ENCODE measurements at regions not wholly inside any gene's neighbourhood (a gene's known extent, or its start where the extent isn't known, plus 50 kb on each side); places are given as distances from the start of the nearest gene placed in this dataset.
A peak's percentile ranks its signal among the peaks of the same experiment; 100 is the strongest.

DNA sequence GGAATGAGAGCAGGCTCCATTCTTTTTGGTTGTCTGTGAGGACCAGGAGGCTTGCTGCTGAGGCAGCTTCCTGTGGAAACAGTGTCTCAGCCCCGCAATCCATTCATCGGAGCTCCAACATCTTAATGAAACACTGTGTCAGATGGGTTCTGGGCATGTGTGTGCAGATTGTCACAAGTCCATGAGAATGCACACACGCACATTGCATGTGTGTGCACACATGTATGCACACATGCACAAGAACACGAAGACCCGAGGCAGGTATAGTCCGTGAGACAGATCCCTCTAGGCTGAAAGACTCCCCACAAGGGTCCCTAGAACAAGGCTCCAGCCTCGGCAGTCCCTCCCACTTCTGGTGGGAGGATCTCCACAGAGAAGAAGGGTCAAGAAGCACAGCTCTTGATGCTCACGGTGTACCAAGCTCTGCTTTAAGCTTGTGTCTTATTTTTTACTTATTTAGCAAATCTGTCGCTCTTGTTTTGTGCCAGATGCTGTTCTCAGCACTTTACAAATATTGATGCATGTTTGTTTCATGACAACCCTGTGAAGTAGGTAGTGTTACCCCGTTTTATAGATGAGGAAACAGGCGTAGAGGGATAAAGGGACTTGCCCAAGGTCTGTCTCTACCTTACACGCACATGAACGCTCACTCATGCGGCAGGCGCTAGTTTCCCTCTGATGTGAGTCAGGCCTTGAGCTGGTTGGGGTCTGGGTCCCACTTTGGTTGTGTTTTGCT is 213.1 kb downstream of the SEC14L1 start:
- H2AFZ ChIP-seq (ENCODE audit: low read length): no peak overlapping the region
- POLR2A ChIA-PET (ENCODE audit: unreplicated experiment): no interaction called here
- no peaks in the 10 kb centered on the region for H3K27me3 ChIP-seq (ENCODE audit: low read length)
- TF ChIP-seq EZH2 (IDR thresholded peaks at IDR 0.05; ENCODE audit: low read length, unreplicated experiment) (no peak), EZH2phosphoT487 (IDR thresholded peaks at IDR 0.05; ENCODE audit: borderline replicate concordance, low read length) (no peak)
- TF ChIP-seq, protein P1, sequence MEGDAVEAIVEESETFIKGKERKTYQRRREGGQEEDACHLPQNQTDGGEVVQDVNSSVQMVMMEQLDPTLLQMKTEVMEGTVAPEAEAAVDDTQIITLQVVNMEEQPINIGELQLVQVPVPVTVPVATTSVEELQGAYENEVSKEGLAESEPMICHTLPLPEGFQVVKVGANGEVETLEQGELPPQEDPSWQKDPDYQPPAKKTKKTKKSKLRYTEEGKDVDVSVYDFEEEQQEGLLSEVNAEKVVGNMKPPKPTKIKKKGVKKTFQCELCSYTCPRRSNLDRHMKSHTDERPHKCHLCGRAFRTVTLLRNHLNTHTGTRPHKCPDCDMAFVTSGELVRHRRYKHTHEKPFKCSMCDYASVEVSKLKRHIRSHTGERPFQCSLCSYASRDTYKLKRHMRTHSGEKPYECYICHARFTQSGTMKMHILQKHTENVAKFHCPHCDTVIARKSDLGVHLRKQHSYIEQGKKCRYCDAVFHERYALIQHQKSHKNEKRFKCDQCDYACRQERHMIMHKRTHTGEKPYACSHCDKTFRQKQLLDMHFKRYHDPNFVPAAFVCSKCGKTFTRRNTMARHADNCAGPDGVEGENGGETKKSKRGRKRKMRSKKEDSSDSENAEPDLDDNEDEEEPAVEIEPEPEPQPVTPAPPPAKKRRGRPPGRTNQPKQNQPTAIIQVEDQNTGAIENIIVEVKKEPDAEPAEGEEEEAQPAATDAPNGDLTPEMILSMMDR (conservative IDR thresholded peaks at IDR 0.05; ENCODE audit: low read depth, low read length): no peak
- no peak overlapping the region for H3K4me2 ChIP-seq (ENCODE audit: low read length)
- peaks cover 93% of the 10 kb centered on the region for H3K79me2 ChIP-seq (ENCODE audit: low read length)
- peaks cover 6% of the 10 kb centered on the region for H3F3A ChIP-seq (ENCODE audit: low read length, unreplicated experiment)
- no peak overlapping the region for H3K27ac ChIP-seq (ENCODE audit: low read length)
- no TSS peak for BruUV-seq (replicated peaks)
- ATAC-seq (no peak), DNase-seq (no peak)
- H3K4me3 ChIP-seq (ENCODE audit: low read length): no peak overlapping the region
- H3K36me3 ChIP-seq (ENCODE audit: low read depth, low read length): peaks cover 13% of the 10 kb centered on the region
- H3K9me2 ChIP-seq (replicated peaks; ENCODE audit: low read length): no peaks in the 10 kb centered on the region
- H3K4me1 ChIP-seq (ENCODE audit: insufficient read depth, low read length): no peaks in the 10 kb centered on the region
- intact Hi-C loops (cut with micrococcal nuclease): no loop called here
- H3K9ac ChIP-seq (ENCODE audit: low read length): no peak overlapping the region
- CTCF ChIA-PET: interaction anchor here (0.5 to 0.6 kb wide), 2 partner anchors 61 to 296 kb away, joined by 6 to 10 read pairs; no protein-coding TSS in a partner anchor
- no peaks in the 10 kb centered on the region for H3K9me3 ChIP-seq (ENCODE audit: low read length)
- peaks cover 76% of the 10 kb centered on the region for H4K20me1 ChIP-seq (ENCODE audit: low read length)

DNA sequence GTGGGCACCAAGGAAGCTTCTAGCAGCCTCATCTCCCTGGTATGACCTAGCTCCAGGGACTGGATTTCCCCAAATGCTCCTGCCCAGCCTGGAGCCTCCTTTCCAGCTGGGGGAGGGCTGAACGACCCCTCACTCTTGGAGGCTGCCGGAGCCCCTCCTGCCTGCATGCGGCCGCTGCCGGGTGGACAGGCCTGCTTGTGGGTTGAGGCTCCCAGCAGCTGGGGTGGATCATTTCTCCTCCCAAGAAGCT is 213.6 kb downstream of the SEC14L1 start:
- Histone ChIP-seq H3K27me3 (ENCODE audit: low read length) (no peaks in the 10 kb centered on the region), H3K4me1 (ENCODE audit: insufficient read depth, low read length) (no peaks in the 10 kb centered on the region), H2AFZ (ENCODE audit: low read length) (no peak overlapping the region), H3K4me3 (ENCODE audit: low read length) (no peak overlapping the region), H3K4me2 (ENCODE audit: low read length) (no peak overlapping the region), H3K27ac (ENCODE audit: low read length) (no peak overlapping the region), H3K9me3 (ENCODE audit: low read length) (no peaks in the 10 kb centered on the region), H3K36me3 (ENCODE audit: low read depth, low read length) (peaks cover 13% of the 10 kb centered on the region), H4K20me1 (ENCODE audit: low read length) (peaks cover 75% of the 10 kb centered on the region), H3F3A (ENCODE audit: low read length, unreplicated experiment) (peaks cover 6% of the 10 kb centered on the region), H3K79me2 (ENCODE audit: low read length) (peaks cover 93% of the 10 kb centered on the region), H3K9ac (ENCODE audit: low read length) (no peak overlapping the region), H3K9me2 (replicated peaks; ENCODE audit: low read length) (no peaks in the 10 kb centered on the region)
- DNase-seq: no peak
- intact Hi-C loops (cut with micrococcal nuclease): no loop called here
- ATAC-seq: no peak
- TF ChIP-seq EZH2 (IDR thresholded peaks at IDR 0.05; ENCODE audit: low read length, unreplicated experiment): no peak
- TF ChIP-seq, protein P1 (conservative IDR thresholded peaks at IDR 0.05; ENCODE audit: low read depth, low read length): no peak
- TF ChIP-seq EZH2phosphoT487 (IDR thresholded peaks at IDR 0.05; ENCODE audit: borderline replicate concordance, low read length): no peak
- POLR2A ChIA-PET (ENCODE audit: unreplicated experiment): no interaction called here
- no TSS peak for BruUV-seq (replicated peaks)
- CTCF ChIA-PET: interaction anchor here (0.6 kb wide), 1 partner anchor 296 kb away, joined by 6 read pairs; no protein-coding TSS in a partner anchor

DNA sequence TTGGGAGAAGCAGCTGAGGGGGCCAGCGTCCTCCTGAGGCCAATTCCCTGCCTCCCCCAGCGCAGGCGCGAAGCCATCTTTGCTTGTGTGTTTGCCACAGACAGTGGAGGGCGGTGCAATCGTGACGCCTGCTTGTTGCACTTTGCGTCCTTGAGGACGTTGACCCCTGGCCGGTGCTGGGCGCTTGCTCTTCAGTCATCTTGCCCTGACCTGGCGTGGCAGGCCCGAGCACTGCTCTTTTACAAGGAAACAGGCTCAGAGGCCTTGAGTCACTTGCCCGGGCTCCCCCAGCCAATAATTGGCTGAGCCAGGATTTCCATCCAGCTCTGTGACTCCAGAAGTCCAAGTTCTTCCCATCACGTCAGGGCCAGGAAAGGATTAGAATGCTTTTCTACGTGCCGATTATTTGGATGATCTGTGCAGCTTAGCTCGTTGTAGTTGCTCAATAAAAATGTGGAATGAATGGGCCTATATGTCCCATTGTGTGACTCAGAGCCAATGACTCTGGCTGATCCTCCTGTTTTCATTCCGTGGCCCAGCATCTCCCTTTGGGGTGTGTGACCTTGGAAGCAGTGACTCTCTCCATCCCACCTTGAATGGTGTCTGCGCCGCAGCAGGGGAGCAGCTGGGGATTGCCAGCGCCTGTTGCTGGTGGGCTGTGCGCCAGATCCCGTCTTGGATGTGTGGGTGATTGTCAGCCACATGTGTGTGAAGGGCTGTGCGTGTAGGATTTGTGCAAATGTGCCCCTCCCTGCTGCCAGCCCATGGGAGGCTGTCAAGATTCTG is 214.1 kb downstream of the SEC14L1 start:
- Histone ChIP-seq H3K4me2 (ENCODE audit: low read length) (no peak overlapping the region), H3K36me3 (ENCODE audit: low read depth, low read length) (peaks cover 10% of the 10 kb centered on the region), H3K9me3 (ENCODE audit: low read length) (no peaks in the 10 kb centered on the region), H3K9me2 (replicated peaks; ENCODE audit: low read length) (no peaks in the 10 kb centered on the region), H3K4me1 (ENCODE audit: insufficient read depth, low read length) (no peaks in the 10 kb centered on the region), H3K79me2 (ENCODE audit: low read length) (peaks cover 93% of the 10 kb centered on the region), H3K27me3 (ENCODE audit: low read length) (no peaks in the 10 kb centered on the region), H2AFZ (ENCODE audit: low read length) (no peak overlapping the region), H3K27ac (ENCODE audit: low read length) (no peak overlapping the region), H3F3A (ENCODE audit: low read length, unreplicated experiment) (peaks cover 6% of the 10 kb centered on the region), H3K4me3 (ENCODE audit: low read length) (no peak overlapping the region), H4K20me1 (ENCODE audit: low read length) (peaks cover 70% of the 10 kb centered on the region), H3K9ac (ENCODE audit: low read length) (no peak overlapping the region)
- BruUV-seq (replicated peaks): no TSS peak
- ATAC-seq: peak; percentile 9; the same call in 1 of the 2 replicates
- TF ChIP-seq EZH2phosphoT487 (IDR thresholded peaks at IDR 0.05; ENCODE audit: borderline replicate concordance, low read length) (no peak), EZH2 (IDR thresholded peaks at IDR 0.05; ENCODE audit: low read length, unreplicated experiment) (no peak)
- intact Hi-C loops (cut with micrococcal nuclease): no loop called here
- ChIA-PET CTCF (no interaction called here), POLR2A (ENCODE audit: unreplicated experiment) (no interaction called here)
- peak; percentile 38 for DNase-seq

Data from PC-3 (cell line).